ENCODE measurements at regions not wholly inside any gene's neighbourhood (a gene's known extent, or its start where the extent isn't known, plus 50 kb on each side); places are given as distances from the start of the nearest gene placed in this dataset.

GRCh38 chr6:9315966-9316650 lies 880.8 kb upstream of the SLC35B3 start:
- TF ChIP-seq GATA2 (IDR thresholded peaks at IDR 0.05; ENCODE audit: low read depth, low read length) (no peak), GATA3 (IDR thresholded peaks at IDR 0.05; ENCODE audit: low read depth, low read length) (no peak)

- TF ChIP-seq GATA3 (IDR thresholded peaks at IDR 0.05; ENCODE audit: low read depth, low read length): no peak
- no peak for TF ChIP-seq GATA2 (IDR thresholded peaks at IDR 0.05; ENCODE audit: low read depth, low read length)
Measured at GRCh38 chr6:9308284-9308683, 872.9 kb upstream of the SLC35B3 start.

DNA sequence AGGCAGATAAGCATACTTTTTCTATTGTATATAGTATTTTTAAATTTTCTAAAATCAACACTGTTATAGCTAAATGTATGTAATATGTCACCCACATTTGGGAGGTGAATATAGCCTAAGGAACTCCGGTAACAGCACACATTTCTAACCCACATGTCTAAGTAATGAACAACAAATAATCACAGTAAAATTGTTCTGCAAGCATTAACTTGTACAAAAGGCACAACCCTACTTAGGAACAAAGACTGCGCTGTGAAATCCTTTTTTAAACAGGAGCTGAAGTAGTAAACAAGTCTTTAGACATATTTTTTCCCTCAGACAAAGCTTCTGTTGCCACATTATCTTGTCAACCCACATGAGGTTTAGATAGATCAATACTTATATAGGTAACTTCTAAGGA lies 872.4 kb upstream of the SLC35B3 start:
- no peak for TF ChIP-seq GATA2 (IDR thresholded peaks at IDR 0.05; ENCODE audit: low read depth, low read length)
- no peak for TF ChIP-seq GATA3 (IDR thresholded peaks at IDR 0.05; ENCODE audit: low read depth, low read length)

DNA sequence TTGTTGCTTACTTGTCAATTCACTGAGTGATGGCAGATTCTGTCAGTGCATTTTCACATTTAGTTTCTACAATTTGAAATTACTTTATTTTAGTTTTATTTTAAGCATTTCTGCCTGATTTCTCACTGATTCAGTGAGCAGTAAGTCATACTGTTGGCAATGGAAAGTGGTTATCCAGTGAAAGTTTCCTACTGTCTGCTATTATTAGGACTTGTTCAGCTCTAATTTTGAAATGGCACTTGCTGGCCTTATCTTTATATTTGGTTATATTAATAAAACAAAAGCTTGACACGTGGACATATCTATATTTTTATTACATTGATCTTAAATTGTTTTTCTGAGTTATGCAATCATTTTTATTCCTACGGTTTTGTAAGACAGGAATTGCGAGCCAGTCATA lies 871.8 kb upstream of the SLC35B3 start:
- TF ChIP-seq GATA3 (IDR thresholded peaks at IDR 0.05; ENCODE audit: low read depth, low read length) (no peak), GATA2 (IDR thresholded peaks at IDR 0.05; ENCODE audit: low read depth, low read length) (no peak)

- TF ChIP-seq GATA2 (IDR thresholded peaks at IDR 0.05; ENCODE audit: low read depth, low read length) (no peak), GATA3 (IDR thresholded peaks at IDR 0.05; ENCODE audit: low read depth, low read length) (no peak)
Measured at GRCh38 chr6:9295644-9296043, 860.3 kb upstream of the SLC35B3 start.

- TF ChIP-seq GATA3 (IDR thresholded peaks at IDR 0.05; ENCODE audit: low read depth, low read length) (no peak), GATA2 (IDR thresholded peaks at IDR 0.05; ENCODE audit: low read depth, low read length) (no peak)
Measured at GRCh38 chr6:9292975-9293374, 857.6 kb upstream of the SLC35B3 start.

DNA sequence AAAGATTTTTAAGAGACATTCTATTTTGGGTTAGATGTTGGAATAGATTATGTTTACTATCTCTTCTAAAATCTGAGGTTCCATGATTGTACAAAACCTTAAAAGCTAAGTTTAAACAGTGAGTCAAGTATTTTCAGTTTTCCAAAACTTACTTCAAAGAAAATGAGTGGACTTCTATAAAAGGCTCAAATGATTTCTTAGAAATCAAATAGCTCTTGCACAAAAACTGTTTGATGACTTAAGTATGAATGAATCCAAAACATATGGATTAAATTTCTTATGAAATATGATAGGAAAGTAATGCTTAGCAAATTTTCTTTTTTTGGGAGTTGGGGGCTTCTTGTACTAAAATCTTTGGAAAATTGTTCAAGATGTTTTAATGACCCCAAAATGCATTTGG lies 837.3 kb upstream of the SLC35B3 start:
- no peak for TF ChIP-seq GATA2 (IDR thresholded peaks at IDR 0.05; ENCODE audit: low read depth, low read length)
- no peak for TF ChIP-seq GATA3 (IDR thresholded peaks at IDR 0.05; ENCODE audit: low read depth, low read length)

DNA sequence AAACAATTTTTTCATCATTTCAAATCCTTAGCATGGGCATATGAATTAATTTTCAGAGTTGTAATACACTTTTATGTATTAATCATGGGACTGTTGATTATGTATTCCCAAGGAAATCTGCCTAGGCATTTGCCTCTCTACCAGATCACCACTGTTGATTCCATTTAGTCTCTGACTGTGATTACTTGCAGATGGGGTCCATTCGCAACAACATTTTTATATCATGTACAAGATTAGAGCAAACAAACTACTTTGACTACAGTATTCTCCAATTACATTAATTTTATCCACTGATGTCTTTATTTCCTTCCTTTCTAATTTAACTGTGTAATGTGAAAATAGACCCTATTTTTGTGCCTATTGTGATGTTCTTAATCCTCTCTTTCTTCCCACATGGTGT lies 831.4 kb upstream of the SLC35B3 start:
- no peak for TF ChIP-seq GATA3 (IDR thresholded peaks at IDR 0.05; ENCODE audit: low read depth, low read length)
- no peak for TF ChIP-seq GATA2 (IDR thresholded peaks at IDR 0.05; ENCODE audit: low read depth, low read length)

GRCh38 chr6:9257215-9257614 lies 821.9 kb upstream of the SLC35B3 start:
- no peak for TF ChIP-seq GATA2 (IDR thresholded peaks at IDR 0.05; ENCODE audit: low read depth, low read length)
- TF ChIP-seq GATA3 (IDR thresholded peaks at IDR 0.05; ENCODE audit: low read depth, low read length): no peak

DNA sequence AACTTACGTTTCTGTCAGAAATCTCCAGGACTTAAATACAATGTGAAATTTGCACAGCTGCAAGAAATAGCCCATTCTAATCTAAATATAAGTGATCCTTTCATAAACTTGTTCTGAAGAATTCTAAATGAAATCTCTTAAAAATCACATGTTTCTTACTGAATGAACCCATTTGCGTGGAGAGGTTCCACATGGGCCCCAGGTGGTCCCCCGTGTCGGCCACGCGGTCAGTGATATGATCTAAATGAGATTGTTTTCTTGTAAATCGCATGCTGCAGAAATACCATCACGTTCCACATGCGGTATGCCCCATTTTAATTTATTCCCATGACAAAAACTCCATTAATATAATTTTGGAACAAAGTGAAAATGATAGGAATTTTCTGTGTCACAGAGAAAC lies 818.9 kb upstream of the SLC35B3 start:
- no peak for TF ChIP-seq GATA2 (IDR thresholded peaks at IDR 0.05; ENCODE audit: low read depth, low read length)
- TF ChIP-seq GATA3 (IDR thresholded peaks at IDR 0.05; ENCODE audit: low read depth, low read length): no peak

GRCh38 chr6:9252799-9253198 lies 817.5 kb upstream of the SLC35B3 start:
- TF ChIP-seq GATA2 (IDR thresholded peaks at IDR 0.05; ENCODE audit: low read depth, low read length): no peak
- TF ChIP-seq GATA3 (IDR thresholded peaks at IDR 0.05; ENCODE audit: low read depth, low read length): no peak

DNA sequence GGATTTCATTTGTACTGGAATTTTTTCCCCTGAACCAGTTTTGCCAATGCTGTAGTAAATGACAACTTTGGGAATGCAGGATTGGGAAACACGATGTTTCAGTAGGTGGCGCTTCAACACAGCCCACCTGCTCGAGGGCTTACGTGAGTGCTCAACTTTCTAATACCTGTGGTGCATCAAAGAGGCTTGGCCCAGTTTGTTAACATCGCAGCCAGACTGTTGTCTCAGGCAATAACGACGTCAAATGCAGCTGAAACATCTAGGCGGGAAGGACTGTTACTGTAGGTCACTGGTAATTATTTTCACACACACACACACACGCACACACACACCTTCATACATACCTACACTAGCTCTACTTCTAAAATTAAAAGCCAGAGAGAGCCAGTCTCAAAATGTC lies 815.5 kb upstream of the SLC35B3 start:
- no peak for TF ChIP-seq GATA2 (IDR thresholded peaks at IDR 0.05; ENCODE audit: low read depth, low read length)

GRCh38 chr6:9248133-9248532 lies 812.8 kb upstream of the SLC35B3 start:
- TF ChIP-seq GATA3 (IDR thresholded peaks at IDR 0.05; ENCODE audit: low read depth, low read length) (no peak), GATA2 (IDR thresholded peaks at IDR 0.05; ENCODE audit: low read depth, low read length) (no peak)

- TF ChIP-seq GATA3 (IDR thresholded peaks at IDR 0.05; ENCODE audit: low read depth, low read length) (no peak), GATA2 (IDR thresholded peaks at IDR 0.05; ENCODE audit: low read depth, low read length) (no peak)
Measured at GRCh38 chr6:9240861-9241260, 805.5 kb upstream of the SLC35B3 start.

DNA sequence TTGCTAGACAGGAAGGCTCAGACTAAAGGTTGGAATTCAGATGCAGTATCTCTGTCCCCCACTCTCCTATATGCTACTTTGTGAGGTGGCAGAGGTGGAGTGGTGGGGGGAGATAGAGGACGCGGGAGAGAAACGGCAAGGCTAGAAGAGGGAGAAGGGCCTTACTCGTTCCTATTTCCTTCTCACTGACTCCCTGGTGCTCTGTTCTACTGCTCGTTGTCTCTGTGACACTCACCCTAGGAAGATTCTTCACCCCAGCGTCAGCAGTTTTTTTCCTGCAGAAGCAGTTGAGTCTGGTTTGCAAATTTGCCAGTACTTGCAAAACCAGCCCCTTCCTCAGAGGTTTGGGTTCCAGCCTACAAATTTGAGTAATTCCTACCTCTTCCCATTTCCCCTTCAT lies 801.1 kb upstream of the SLC35B3 start:
- TF ChIP-seq GATA3 (IDR thresholded peaks at IDR 0.05; ENCODE audit: low read depth, low read length) (no peak), GATA2 (IDR thresholded peaks at IDR 0.05; ENCODE audit: low read depth, low read length) (no peak)

DNA sequence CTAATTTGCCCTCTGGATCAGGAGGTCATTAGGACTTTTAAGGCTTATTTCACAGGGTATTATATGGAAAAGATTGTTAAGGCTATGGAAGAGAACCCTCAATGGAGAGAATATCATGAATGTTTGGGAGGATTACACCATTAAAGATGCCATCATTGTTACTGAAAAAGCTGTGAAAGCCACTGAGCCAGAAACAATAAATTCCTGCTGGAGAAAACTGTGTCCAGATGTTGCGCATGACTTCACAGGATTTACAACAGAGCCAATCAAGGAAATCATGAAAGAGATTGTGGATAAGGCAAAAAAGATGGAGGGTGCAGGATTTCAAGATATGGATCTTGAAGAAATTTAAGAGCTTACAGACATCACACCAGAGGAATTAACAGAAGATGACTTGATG lies 798.3 kb upstream of the SLC35B3 start:
- TF ChIP-seq GATA3 (IDR thresholded peaks at IDR 0.05; ENCODE audit: low read depth, low read length): no peak

Data from SH-SY5Y (cell line).